ENCODE measurements at regions not wholly inside any gene's neighbourhood (a gene's known extent, or its start where the extent isn't known, plus 50 kb on each side); places are given as distances from the start of the nearest gene placed in this dataset.

DNA sequence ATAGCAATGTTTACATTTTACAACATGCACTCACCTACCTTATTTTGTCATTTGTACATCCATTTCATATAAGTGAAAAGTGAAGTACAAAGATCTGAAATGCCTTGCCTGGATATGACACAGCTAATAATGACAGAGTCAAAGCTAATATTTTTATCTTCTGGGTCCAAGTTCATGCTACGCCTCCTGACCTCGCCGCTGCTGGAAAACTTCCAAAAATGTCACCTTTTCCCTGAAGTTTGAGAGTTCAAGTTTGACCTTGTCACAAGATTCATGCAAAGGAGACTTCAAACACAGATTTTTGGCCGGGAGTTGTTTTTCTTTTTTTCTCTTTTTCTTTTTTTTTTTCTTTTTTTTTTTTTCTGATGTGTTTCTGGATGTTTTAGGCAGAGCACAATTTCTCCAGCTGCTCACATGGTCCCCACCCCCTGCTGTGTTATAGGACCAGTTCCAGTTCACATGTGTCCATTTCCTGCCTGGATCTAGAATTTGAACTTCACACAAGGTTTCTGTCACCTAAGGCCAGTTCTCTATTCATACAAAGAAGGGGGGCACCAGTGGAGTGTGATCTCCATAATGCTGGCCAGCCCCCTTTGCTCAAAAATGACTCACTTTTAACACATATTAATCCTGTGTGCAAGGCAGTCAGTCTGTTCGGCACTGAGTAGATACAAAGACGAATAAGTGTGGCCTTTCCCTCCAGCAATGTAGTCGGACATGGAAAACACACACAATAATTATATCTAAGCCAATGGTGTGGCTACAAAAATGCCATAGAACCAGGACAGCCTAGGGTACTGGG, 546.8 kb downstream of the BUD13 start:
- no peaks in the 10 kb centered on the region for H3K4me1 ChIP-seq (ENCODE audit: control insufficient read depth in 1 of 2, insufficient read depth in 2 of 2, low read length in 2 of 2)
- peaks cover 0 to under 1% (median 0%) of the 10 kb centered on the region in 7 donors for H3K9me3 Mint-ChIP-seq
- TF ChIP-seq, protein P1, sequence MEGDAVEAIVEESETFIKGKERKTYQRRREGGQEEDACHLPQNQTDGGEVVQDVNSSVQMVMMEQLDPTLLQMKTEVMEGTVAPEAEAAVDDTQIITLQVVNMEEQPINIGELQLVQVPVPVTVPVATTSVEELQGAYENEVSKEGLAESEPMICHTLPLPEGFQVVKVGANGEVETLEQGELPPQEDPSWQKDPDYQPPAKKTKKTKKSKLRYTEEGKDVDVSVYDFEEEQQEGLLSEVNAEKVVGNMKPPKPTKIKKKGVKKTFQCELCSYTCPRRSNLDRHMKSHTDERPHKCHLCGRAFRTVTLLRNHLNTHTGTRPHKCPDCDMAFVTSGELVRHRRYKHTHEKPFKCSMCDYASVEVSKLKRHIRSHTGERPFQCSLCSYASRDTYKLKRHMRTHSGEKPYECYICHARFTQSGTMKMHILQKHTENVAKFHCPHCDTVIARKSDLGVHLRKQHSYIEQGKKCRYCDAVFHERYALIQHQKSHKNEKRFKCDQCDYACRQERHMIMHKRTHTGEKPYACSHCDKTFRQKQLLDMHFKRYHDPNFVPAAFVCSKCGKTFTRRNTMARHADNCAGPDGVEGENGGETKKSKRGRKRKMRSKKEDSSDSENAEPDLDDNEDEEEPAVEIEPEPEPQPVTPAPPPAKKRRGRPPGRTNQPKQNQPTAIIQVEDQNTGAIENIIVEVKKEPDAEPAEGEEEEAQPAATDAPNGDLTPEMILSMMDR (IDR thresholded peaks at IDR 0.05) = no peak
- no peak overlapping the region for H3K4me2 ChIP-seq (replicated peaks; ENCODE audit: extremely low read depth, low read length, poor library complexity, severe bottlenecking)
- no peaks in the 10 kb centered on the region for H3K4me1 Mint-ChIP-seq
- peaks cover 4 to 15% (median 7%) of the 10 kb centered on the region in 3 donors for H3K27me3 Mint-ChIP-seq (ENCODE audit: low read depth in 3 of 3)
- no peaks in the 10 kb centered on the region for H3K79me2 ChIP-seq (ENCODE audit: insufficient read depth, low read length)
- H2AFZ ChIP-seq (ENCODE audit: insufficient read depth, low read depth, low read length, poor library complexity, severe bottlenecking) = no peak overlapping the region
- intact Hi-C loops (cut with micrococcal nuclease) = loop anchor here in 1 of 2 donors (10.0 kb wide), 1 partner anchor 901 kb away; no protein-coding TSS in a partner anchor
- H4K20me1 ChIP-seq (ENCODE audit: insufficient read depth, low read length) = no peaks in the 10 kb centered on the region
- H3K4me3 ChIP-seq (replicated peaks in 1 of 3; ENCODE audit: low read depth in 2 of 3, low read length in 3 of 3) = no peak overlapping the region
- H3K9ac ChIP-seq (ENCODE audit: insufficient read depth, low read length, poor library complexity, severe bottlenecking) = no peak overlapping the region
- no peaks in the 10 kb centered on the region for H3K36me3 ChIP-seq (replicated peaks in 1 of 2; ENCODE audit: control insufficient read depth in 1 of 2, insufficient read depth in 2 of 2, low read length in 2 of 2)
- no peak overlapping the region for H3K27ac Mint-ChIP-seq
- no peaks in the 10 kb centered on the region for H3K9me3 ChIP-seq (replicated peaks in 1 of 2; ENCODE audit: control insufficient read depth in 1 of 2, insufficient read depth in 1 of 2, low read length in 2 of 2)
- no peak for DNase-seq
- no peak overlapping the region for H3K27ac ChIP-seq (ENCODE audit: low read depth in 1 of 2, low read length in 2 of 2)
- H3K36me3 Mint-ChIP-seq = no peaks in the 10 kb centered on the region
- WGBS (ENCODE audit: insufficient coverage) = 100% methylated on average over 4 of the region's 7 CpGs
- no peak overlapping the region for H3K4me3 Mint-ChIP-seq
- H3K27me3 ChIP-seq (ENCODE audit: control insufficient read depth in 2 of 2, insufficient read depth in 2 of 2, low read length in 2 of 2) = no peaks in the 10 kb centered on the region

DNA sequence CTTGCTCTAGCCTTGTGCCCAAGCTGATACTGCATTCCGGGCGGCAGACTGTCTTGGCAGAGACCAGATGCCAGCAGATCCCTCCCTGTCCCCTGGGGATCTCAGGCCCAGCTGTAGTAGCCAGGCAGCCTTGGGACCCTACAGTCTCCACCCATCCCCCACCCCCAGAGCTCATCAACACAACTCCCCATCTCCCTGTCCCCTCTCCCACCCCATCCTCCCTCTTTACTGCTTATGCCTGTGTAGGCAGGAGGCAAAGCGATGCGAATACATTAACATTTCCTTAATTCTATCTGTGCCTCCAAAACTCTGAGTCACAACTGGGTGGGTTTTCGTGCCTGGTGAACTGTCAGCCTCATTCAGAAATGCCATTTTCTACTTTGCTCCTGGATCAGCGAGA, 547.6 kb downstream of the BUD13 start:
- no peaks in the 10 kb centered on the region for H3K4me1 Mint-ChIP-seq
- 74% methylated on average over 2 of the region's 6 CpGs for WGBS (ENCODE audit: insufficient coverage)
- DNase-seq = no peak

More for the DNA sequence above, 547.6 kb downstream of the BUD13 start:
- TF ChIP-seq, protein P1 (IDR thresholded peaks at IDR 0.05) = no peak
- Histone ChIP-seq H3K36me3 (replicated peaks in 1 of 2; ENCODE audit: control insufficient read depth in 1 of 2, insufficient read depth in 2 of 2, low read length in 2 of 2) (no peaks in the 10 kb centered on the region), H4K20me1 (ENCODE audit: insufficient read depth, low read length) (no peaks in the 10 kb centered on the region), H3K4me3 (replicated peaks in 1 of 3; ENCODE audit: low read depth in 2 of 3, low read length in 3 of 3) (no peak overlapping the region), H3K9ac (ENCODE audit: insufficient read depth, low read length, poor library complexity, severe bottlenecking) (no peak overlapping the region), H3K27me3 (ENCODE audit: control insufficient read depth in 2 of 2, insufficient read depth in 2 of 2, low read length in 2 of 2) (no peaks in the 10 kb centered on the region), H3K27ac (ENCODE audit: low read depth in 1 of 2, low read length in 2 of 2) (no peak overlapping the region), H2AFZ (ENCODE audit: insufficient read depth, low read depth, low read length, poor library complexity, severe bottlenecking) (no peak overlapping the region), H3K9me3 (replicated peaks in 1 of 2; ENCODE audit: control insufficient read depth in 1 of 2, insufficient read depth in 1 of 2, low read length in 2 of 2) (no peaks in the 10 kb centered on the region), H3K79me2 (ENCODE audit: insufficient read depth, low read length) (no peaks in the 10 kb centered on the region), H3K4me1 (ENCODE audit: control insufficient read depth in 1 of 2, insufficient read depth in 2 of 2, low read length in 2 of 2) (no peaks in the 10 kb centered on the region), H3K4me2 (replicated peaks; ENCODE audit: extremely low read depth, low read length, poor library complexity, severe bottlenecking) (no peak overlapping the region)
- no peak overlapping the region for H3K27ac Mint-ChIP-seq
- no peaks in the 10 kb centered on the region for H3K36me3 Mint-ChIP-seq
- intact Hi-C loops (cut with micrococcal nuclease) = loop anchor here in 1 of 2 donors (10.0 kb wide), 1 partner anchor 900 kb away; no protein-coding TSS in a partner anchor
- no peaks in the 10 kb centered on the region for H3K9me3 Mint-ChIP-seq
- peaks cover 4 to 13% (median 7%) of the 10 kb centered on the region in 3 donors for H3K27me3 Mint-ChIP-seq (ENCODE audit: low read depth in 3 of 3)
- H3K4me3 Mint-ChIP-seq = no peak overlapping the region

Data from CD14-positive monocyte (primary cell).